ENCODE measurements at regions not wholly inside any gene's neighbourhood (a gene's known extent, or its start where the extent isn't known, plus 50 kb on each side); places are given as distances from the start of the nearest gene placed in this dataset.
A peak's percentile ranks its signal among the peaks of the same experiment; 100 is the strongest.
"Not testable (repeated sequence)": the region's sequence is repeated elsewhere in the genome, so short reads cannot be mapped to it uniquely, and the experiment has no call there.

DNA sequence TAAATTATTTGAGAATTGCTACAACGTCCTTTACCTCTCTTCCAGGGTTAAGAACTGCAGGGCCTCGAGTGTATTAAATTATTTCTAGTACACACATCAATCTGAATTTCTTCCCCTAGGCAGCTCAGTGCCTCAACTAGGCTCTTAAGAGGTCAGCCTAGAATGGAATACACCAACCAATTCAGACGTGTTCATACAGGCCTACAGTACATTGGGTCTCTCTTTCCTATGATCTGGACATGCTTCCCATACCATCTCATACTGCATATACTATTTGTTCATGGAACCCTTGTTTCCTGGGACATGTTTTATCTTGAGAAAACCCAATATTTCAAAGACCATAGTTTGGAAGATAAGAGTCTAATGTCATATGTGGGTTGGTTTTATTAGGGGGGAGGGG is 434.1 kb upstream of the WWC1 start:
- DNase-seq (ENCODE audit: low spot score) = no peak
- Histone ChIP-seq H3K9ac (ENCODE audit: low read depth in 1 of 2, low read length in 2 of 2) (no peak overlapping the region), H3K4me3 (ENCODE audit: low read depth in 1 of 3, low read length in 3 of 3) (no peak overlapping the region), H3K9me3 (ENCODE audit: control insufficient read depth in 4 of 4, low read length in 3 of 4) (no peaks in the 10 kb centered on the region), H3K36me3 (ENCODE audit: control insufficient read depth in 4 of 4, insufficient read depth in 3 of 4, low read depth in 1 of 4, low read length in 3 of 4) (no peaks in the 10 kb centered on the region), H3K4me1 (ENCODE audit: control insufficient read depth in 4 of 4, insufficient read depth in 4 of 4, low read length in 3 of 4) (no peaks in the 10 kb centered on the region), H3K27ac (ENCODE audit: low read depth in 1 of 2, low read length in 2 of 2) (no peak overlapping the region), H3K27me3 (ENCODE audit: control insufficient read depth in 4 of 4, insufficient read depth in 4 of 4, low read length in 3 of 4) (no peaks in the 10 kb centered on the region)
- 57% methylated on average over 3 of the region's 3 CpGs for WGBS
- TF ChIP-seq, protein P1, sequence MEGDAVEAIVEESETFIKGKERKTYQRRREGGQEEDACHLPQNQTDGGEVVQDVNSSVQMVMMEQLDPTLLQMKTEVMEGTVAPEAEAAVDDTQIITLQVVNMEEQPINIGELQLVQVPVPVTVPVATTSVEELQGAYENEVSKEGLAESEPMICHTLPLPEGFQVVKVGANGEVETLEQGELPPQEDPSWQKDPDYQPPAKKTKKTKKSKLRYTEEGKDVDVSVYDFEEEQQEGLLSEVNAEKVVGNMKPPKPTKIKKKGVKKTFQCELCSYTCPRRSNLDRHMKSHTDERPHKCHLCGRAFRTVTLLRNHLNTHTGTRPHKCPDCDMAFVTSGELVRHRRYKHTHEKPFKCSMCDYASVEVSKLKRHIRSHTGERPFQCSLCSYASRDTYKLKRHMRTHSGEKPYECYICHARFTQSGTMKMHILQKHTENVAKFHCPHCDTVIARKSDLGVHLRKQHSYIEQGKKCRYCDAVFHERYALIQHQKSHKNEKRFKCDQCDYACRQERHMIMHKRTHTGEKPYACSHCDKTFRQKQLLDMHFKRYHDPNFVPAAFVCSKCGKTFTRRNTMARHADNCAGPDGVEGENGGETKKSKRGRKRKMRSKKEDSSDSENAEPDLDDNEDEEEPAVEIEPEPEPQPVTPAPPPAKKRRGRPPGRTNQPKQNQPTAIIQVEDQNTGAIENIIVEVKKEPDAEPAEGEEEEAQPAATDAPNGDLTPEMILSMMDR (IDR thresholded peaks at IDR 0.05; ENCODE audit: low read depth, low read length, missing input control) = no peak

DNA sequence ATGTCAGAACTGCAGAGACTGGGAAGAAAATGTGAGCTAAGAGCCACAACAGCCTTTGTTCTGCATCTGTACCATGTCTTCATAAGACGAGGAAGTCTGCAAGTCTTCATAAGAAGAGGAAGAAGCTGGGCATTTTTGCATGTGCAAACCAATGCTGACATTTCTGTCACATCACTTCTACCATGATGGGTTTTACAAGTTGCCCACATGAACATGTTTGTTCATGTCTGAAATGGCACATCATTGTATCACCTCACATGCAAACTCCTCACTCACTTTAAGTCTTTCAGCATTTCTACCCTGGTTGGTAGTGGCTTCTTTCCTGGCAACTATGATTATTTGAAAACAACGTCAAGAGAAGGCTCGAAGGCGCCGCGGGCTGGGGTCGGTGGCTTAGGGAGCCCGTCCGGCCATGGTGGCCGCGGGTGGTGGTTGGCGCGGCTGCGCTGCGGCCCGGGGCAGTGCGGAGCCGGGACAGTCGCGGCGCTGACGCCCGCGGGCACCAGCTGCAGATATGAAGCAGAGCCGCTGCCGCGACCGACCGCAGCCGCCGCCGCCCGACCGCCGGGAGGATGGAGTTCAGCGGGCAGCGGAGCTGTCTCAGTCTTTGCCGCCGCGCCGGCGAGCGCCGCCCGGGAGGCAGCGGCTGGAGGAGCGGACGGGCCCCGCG is 433.1 kb upstream of the WWC1 start:
- H3K9ac ChIP-seq (ENCODE audit: low read depth in 1 of 2, low read length in 2 of 2); H3K27ac ChIP-seq (ENCODE audit: low read depth in 1 of 2, low read length in 2 of 2); H3K4me3 ChIP-seq (ENCODE audit: low read depth in 1 of 3, low read length in 3 of 3); H3K4me1 ChIP-seq (ENCODE audit: control insufficient read depth in 4 of 4, insufficient read depth in 4 of 4, low read length in 3 of 4); DNase-seq (ENCODE audit: low spot score); H3K9me3 ChIP-seq (ENCODE audit: control insufficient read depth in 4 of 4, low read length in 3 of 4); H3K27me3 ChIP-seq (ENCODE audit: control insufficient read depth in 4 of 4, insufficient read depth in 4 of 4, low read length in 3 of 4); H3K36me3 ChIP-seq (ENCODE audit: control insufficient read depth in 4 of 4, insufficient read depth in 3 of 4, low read depth in 1 of 4, low read length in 3 of 4): not testable (repeated sequence)
- WGBS = 87% methylated on average over 36 of the region's 50 CpGs

DNA sequence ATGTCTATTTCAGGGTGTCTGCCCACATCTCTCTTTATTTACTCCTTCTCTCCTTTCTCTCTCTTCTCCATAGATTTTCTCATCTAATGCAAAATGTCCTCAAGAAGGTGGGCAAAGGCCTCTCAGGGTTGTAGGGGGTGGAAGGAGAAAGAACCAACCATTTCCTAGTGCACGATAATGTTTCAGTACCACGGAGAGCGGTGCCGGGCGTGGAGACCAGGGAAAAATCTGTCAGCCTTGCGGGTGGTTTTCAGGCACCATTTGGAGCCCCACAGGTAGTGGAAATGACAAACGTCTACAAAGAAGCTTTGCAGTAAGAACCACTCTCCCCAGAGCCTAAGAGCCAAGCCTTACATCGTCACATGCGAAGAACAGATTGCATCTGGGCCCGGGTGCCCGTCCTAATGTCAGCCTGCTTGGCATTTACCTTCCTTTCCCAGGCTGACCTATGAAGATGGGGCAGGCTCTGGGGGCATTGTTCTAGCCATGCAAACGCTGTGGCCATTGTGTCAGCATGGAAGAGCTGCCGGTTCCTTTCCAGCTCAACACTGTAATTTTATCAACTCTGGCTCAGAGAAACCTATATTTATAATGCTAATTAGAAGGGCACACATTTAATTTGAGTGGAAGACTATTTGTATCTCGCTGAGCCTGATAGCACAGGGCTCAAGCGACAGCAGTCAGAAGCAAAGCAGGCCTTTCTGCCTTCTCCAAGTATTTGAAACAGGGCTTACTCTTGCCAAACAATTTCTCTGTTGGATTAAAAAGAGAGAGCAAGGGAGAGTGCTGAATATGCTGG is 430.1 kb upstream of the WWC1 start:
- TF ChIP-seq, protein P2, sequence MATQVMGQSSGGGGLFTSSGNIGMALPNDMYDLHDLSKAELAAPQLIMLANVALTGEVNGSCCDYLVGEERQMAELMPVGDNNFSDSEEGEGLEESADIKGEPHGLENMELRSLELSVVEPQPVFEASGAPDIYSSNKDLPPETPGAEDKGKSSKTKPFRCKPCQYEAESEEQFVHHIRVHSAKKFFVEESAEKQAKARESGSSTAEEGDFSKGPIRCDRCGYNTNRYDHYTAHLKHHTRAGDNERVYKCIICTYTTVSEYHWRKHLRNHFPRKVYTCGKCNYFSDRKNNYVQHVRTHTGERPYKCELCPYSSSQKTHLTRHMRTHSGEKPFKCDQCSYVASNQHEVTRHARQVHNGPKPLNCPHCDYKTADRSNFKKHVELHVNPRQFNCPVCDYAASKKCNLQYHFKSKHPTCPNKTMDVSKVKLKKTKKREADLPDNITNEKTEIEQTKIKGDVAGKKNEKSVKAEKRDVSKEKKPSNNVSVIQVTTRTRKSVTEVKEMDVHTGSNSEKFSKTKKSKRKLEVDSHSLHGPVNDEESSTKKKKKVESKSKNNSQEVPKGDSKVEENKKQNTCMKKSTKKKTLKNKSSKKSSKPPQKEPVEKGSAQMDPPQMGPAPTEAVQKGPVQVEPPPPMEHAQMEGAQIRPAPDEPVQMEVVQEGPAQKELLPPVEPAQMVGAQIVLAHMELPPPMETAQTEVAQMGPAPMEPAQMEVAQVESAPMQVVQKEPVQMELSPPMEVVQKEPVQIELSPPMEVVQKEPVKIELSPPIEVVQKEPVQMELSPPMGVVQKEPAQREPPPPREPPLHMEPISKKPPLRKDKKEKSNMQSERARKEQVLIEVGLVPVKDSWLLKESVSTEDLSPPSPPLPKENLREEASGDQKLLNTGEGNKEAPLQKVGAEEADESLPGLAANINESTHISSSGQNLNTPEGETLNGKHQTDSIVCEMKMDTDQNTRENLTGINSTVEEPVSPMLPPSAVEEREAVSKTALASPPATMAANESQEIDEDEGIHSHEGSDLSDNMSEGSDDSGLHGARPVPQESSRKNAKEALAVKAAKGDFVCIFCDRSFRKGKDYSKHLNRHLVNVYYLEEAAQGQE (IDR thresholded peaks at IDR 0.05) = peak; percentile 97
- TF ChIP-seq RXRA (IDR thresholded peaks at IDR 0.05) (no peak), RAD21 (IDR thresholded peaks at IDR 0.05) (no peak), JUND (IDR thresholded peaks at IDR 0.05) (no peak)
- TF ChIP-seq, protein P3, sequence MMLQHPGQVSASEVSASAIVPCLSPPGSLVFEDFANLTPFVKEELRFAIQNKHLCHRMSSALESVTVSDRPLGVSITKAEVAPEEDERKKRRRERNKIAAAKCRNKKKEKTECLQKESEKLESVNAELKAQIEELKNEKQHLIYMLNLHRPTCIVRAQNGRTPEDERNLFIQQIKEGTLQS (IDR thresholded peaks at IDR 0.05) = no peak
- peak; percentile 40 for DNase-seq (ENCODE audit: low spot score)
- H3K4me1 ChIP-seq (ENCODE audit: control insufficient read depth in 4 of 4, insufficient read depth in 4 of 4, low read length in 3 of 4) = no peaks in the 10 kb centered on the region
- H3K36me3 ChIP-seq (ENCODE audit: control insufficient read depth in 4 of 4, insufficient read depth in 3 of 4, low read depth in 1 of 4, low read length in 3 of 4) = no peaks in the 10 kb centered on the region
- H3K27ac ChIP-seq (ENCODE audit: low read depth in 1 of 2, low read length in 2 of 2) = no peak overlapping the region
- H3K9ac ChIP-seq (ENCODE audit: low read depth in 1 of 2, low read length in 2 of 2) = no peak overlapping the region
- H3K27me3 ChIP-seq (ENCODE audit: control insufficient read depth in 4 of 4, insufficient read depth in 4 of 4, low read length in 3 of 4) = no peaks in the 10 kb centered on the region
- H3K9me3 ChIP-seq (ENCODE audit: control insufficient read depth in 4 of 4, low read length in 3 of 4) = no peaks in the 10 kb centered on the region
- WGBS = 53% methylated on average over 15 of the region's 15 CpGs
- H3K4me3 ChIP-seq (ENCODE audit: low read depth in 1 of 3, low read length in 3 of 3) = no peak overlapping the region

Measured in liver (tissue), 8 donors.